Putamen (tissue), 1 donor: ENCODE measurements at regions not wholly inside any gene's neighbourhood (a gene's known extent, or its start where the extent isn't known, plus 50 kb on each side); places are given as distances from the start of the nearest gene placed in this dataset.

Experiments used
- DNase-seq: peaks from one replicate; pipeline ENCODE4 v3.0.0-alpha.2; 2016; ENCODE audit warnings: low spot score

GRCh38 chr18:60663060-60663989 lies 290.8 kb upstream of the MC4R start:
- no peak for DNase-seq

- no peak for DNase-seq
Measured at GRCh38 chr18:60664736-60665135, 292.2 kb upstream of the MC4R start.

DNA sequence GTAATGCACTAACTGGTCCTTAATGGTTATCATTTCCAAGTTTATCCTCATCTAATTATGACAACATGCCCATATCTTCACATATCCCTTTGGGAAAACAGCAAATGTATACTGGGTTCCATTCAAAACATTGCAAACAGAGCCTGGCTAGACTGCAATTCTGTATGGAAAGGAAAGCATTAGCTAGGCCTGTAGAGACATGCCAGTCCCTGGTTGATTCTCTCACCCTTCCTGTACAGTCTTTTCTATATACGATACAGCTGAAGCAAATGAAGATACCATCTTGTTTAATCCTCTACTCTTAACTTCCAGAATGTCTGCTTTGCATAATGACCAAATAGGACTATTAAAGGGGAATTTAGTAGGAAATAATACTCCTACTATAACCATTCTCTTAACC lies 294.4 kb upstream of the MC4R start:
- no peak for DNase-seq

- DNase-seq, result no peak
Measured at GRCh38 chr18:60668583-60668982, 296.0 kb upstream of the MC4R start.

DNA sequence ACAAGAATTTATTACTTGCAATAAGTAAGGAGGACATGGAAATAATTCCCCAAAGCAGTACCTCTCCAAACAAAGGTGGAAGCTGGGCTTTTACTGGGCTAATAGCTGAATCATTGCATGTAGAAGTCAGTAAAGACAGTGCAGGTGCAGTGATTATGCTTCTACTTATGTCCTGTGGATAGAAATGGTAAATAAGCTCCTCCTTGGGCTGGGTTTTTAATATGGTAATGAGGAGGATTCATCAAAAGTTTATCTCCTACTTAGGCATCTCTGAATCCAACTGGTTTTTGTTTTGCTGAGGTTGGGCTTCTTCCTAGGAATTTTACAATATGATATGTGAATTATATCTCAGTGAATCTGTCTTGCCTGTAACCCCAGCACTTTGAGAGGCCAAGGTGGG lies 297.4 kb upstream of the MC4R start:
- DNase-seq, result no peak

DNA sequence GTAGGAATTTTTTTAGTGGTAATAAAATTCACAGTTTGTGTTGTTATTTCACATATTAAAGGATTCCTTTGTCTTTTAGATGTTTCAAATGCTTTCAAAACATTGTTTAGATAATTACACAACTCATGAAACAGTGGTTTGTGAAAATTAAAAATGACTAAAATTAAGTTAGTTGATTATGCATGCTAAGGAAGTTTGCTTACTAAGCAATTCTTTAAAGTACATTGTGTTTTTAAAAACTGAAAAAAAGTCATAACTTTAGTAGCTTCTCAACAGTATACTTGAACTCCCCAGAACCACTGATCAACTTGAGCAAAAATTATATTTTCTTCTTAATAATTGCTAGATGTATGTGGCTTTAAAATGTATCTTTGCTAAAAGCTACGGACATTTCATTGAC lies 298.4 kb upstream of the MC4R start:
- DNase-seq, result no peak

DNA sequence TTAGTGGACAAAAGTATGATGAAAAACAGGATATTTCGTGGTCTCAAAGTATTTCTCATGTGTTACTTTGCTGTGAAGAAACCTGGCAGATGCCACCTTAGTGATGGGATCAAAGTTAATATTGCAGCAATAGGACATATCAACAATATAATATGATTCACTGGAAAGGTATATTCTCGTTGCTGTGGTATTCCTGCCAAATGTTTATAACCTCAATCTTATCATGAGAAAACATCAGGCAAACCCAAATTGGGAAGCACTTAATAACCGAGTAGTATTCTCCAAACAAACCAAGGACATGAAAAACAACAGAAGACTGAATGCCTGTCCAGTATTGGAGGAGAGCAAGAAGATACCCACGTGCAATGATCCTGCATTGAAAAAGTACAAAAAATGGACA lies 302.6 kb upstream of the MC4R start:
- no peak for DNase-seq

GRCh38 chr18:60675801-60676200 lies 303.2 kb upstream of the MC4R start:
- DNase-seq, result no peak

DNA sequence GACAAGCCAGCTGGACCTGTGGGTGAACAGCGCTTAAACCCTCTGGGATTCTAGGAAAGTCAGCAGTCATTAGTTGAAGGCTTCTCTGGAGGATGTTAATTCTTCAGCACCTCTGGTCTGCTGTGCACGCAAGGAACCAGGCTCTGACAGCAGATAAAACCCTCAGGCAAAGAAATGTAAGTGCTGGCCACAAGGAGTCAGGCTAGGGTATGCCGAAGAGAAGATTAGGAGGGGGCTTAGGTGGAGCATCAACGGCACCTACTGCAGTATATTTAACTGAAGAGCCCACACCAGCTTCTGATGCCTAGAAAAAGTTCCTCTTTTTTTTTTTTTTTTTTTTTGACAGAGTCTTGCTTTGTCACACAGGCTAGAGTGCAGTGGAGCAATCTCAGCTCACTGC lies 304.2 kb upstream of the MC4R start:
- DNase-seq, result no peak

DNA sequence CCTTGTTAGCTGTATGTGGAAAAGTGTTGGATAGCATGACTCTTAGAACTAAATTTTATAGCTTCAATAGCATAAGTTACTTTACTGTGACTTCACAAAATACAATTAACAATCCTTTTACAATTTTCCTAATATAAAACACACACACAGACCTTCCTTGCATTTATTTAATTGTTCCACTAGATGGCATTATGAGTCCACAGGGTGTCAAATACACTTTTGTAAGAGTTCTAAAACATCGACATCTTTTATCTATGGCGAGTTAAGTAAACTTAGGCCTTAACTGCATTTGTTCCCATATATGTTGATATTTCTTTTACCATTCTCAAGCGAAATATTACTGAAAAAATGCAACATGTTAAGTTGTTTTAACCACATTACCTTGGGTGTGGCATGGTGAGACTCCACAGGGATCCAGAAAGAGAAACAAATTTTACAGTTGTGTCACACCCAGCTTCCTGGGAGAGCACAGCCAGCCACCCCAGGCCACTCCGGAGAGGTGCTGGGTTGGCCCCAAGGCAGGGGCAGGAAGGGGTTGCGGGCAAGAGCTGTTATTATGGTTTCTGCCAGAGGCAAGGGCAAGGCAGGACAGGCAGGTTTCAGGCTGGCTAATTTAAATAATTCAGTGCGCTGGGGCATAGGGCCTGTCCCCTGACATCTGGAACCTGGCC lies 312.4 kb upstream of the MC4R start:
- no peak for DNase-seq

- DNase-seq, result no peak
Measured at GRCh38 chr18:60686142-60686541, 313.6 kb upstream of the MC4R start.

DNA sequence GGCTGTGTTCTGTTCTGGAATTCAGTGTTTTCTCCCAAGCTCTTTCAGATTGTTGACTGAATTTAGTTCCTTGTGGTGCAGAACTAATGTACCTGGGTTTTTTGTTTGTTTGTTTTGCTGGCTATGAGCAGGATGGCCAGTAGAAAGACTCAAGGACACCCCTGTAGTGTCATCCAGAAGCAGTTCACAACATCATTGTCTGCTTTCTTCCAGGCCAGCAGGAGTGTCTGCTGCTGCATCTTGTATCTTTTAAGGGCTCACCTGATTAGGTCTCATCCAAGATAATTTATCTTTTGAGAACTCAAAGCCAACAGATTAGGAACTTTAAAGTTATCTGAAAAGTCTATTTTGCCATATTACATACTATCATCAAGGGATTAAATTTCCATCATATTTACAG lies 318.5 kb upstream of the MC4R start:
- no peak for DNase-seq

DNA sequence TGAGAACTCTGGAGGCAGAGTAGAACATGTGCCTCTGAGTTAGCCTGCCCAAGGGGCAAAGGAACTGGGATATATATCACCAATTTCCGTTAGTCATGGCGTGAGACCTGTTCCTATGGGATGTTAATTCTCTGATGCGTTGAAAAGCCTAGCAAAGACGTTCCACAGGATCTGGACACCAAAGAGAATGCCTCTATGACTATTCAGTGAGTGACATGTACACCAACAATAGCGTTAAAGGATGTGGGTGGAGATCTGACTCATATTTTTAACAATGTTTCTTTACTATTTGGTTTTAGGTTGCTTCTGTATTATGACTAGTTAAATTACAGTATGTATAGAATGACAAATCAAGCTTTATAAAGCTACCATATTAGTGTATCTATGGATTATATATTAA lies 320.9 kb upstream of the MC4R start:
- no peak for DNase-seq

DNA sequence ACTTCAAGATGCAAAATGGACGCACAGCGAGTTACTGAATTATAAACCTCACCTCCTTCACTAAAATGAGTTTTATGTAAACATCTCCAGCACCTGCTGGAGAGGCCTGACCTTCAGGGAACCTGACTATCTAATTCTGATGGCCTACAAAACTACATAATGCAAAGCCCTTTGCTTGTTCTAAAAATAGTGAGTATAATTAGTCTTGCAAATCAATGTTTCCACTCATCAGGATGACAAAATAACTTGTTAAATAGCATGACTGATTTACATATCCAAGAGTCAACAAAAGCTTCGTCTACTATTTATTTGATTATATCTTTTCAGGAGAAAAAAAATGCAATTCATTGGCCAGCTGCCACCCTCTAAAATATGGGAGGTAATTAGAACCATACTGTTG lies 326.3 kb upstream of the MC4R start:
- no peak for DNase-seq

- DNase-seq, result no peak
Measured at GRCh38 chr18:60722742-60723141, 350.2 kb upstream of the MC4R start.

GRCh38 chr18:60732143-60732542 lies 359.6 kb upstream of the MC4R start:
- no peak for DNase-seq

DNA sequence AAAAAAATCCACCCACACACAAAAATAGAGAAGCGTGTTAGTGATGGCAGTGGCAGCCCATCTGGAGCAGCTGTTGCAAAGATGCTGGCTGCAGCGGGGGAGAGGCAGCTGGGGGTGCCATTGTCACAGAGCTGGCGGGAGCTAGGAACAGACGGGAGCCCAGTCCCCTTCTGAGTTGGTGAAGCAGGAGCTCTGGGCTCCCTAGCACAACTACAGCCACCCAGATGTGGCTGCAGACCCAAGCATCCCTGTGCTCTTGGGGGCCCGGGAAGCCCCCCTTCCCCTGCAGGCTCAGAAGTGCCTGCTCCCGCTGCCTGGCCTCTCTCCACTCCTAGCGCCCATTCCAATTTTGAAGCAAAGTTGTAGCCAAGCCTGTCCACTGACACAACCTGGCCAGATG lies 366.6 kb upstream of the MC4R start:
- no peak for DNase-seq

- DNase-seq, result no peak
Measured at GRCh38 chr18:60740313-60740712, 367.7 kb upstream of the MC4R start.

DNA sequence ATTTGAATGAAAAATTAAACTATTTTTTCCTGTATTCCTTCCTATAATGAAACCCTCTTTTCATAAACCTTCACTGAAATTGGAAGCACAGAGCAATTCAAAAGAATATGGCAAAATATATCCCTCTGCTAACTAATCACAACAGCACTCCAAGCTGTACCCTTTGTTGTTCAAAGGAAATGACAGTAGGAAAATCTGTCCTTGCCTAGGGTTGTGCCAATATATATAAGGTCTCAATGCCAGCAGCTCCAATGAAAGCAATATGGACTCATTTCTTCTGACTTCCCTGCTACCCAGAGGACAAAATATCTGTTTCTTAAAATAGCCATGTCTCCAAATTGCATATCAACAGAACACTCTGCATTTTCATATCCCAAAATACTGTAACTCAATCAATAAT lies 373.9 kb upstream of the MC4R start:
- DNase-seq, result no peak

DNA sequence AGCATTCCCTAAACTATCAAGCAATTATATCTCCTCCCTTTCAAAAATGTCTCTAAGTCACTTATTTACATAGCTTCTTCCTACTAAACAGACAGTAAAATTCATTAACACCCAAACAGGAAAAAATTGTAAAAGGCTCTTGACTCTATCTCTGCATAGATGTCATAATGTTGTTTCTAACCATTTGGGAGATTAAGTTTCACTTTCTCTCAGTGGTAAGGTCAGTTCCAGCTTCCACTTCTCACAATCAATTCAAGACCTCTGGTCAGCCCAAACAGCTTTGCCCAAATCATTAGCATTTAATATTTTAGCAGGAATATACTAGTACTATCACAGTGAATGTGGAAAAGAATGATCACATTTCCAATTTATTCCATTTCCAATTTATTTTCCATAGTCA lies 374.3 kb upstream of the MC4R start:
- no peak for DNase-seq

- DNase-seq, result no peak
Measured at GRCh38 chr18:60753753-60754152, 381.2 kb upstream of the MC4R start.

- DNase-seq, result no peak
Measured at GRCh38 chr18:60754413-60755009, 381.9 kb upstream of the MC4R start.

GRCh38 chr18:60755134-60755533 lies 382.6 kb upstream of the MC4R start:
- no peak for DNase-seq
